ENCODE measurements at regions not wholly inside any gene's neighbourhood (a gene's known extent, or its start where the extent isn't known, plus 50 kb on each side); places are given as distances from the start of the nearest gene placed in this dataset.

- no peak for TF ChIP-seq CTCF (IDR thresholded peaks at IDR 0.05)
- DNase-seq, result no peak
- ATAC-seq, result no peak
- no peak overlapping the region for H3K4me3 ChIP-seq
- intact Hi-C loops (cut with DNase I, micrococcal nuclease), result no loop called here
- H3K9me3 ChIP-seq, result no peaks in the 10 kb centered on the region
- no peaks in the 10 kb centered on the region for H3K36me3 ChIP-seq (ENCODE audit: low read depth)
- H3K4me1 ChIP-seq (ENCODE audit: low read depth), result no peaks in the 10 kb centered on the region
Observed at GRCh38 chr4:125489952-125490690, 175.4 kb downstream of the FAT4 start.

GRCh38 chr4:125492957-125493356 lies 178.2 kb downstream of the FAT4 start:
- intact Hi-C loops (cut with DNase I, micrococcal nuclease), result no loop called here
- ATAC-seq, result no peak
- no peak for TF ChIP-seq CTCF (IDR thresholded peaks at IDR 0.05)

GRCh38 chr4:125497861-125498260 lies 183.1 kb downstream of the FAT4 start:
- Histone ChIP-seq H3K4me3 (no peak overlapping the region), H3K9me3 (no peaks in the 10 kb centered on the region), H3K36me3 (ENCODE audit: low read depth) (no peaks in the 10 kb centered on the region), H3K4me1 (ENCODE audit: low read depth) (no peaks in the 10 kb centered on the region)
- intact Hi-C loops (cut with DNase I, micrococcal nuclease), result no loop called here
- ATAC-seq (no peak), DNase-seq (no peak)
- TF ChIP-seq CTCF (IDR thresholded peaks at IDR 0.05), result no peak

More at GRCh38 chr4:125492957-125493356, 178.2 kb downstream of the FAT4 start:
- Histone ChIP-seq H3K9me3 (no peaks in the 10 kb centered on the region), H3K4me1 (ENCODE audit: low read depth) (no peaks in the 10 kb centered on the region), H3K36me3 (ENCODE audit: low read depth) (no peaks in the 10 kb centered on the region), H3K4me3 (no peak overlapping the region)
- DNase-seq, result no peak

GRCh38 chr4:125498981-125499380 lies 184.2 kb downstream of the FAT4 start:
- DNase-seq (no peak), ATAC-seq (no peak)
- Histone ChIP-seq H3K4me3 (no peak overlapping the region), H3K36me3 (ENCODE audit: low read depth) (no peaks in the 10 kb centered on the region), H3K4me1 (ENCODE audit: low read depth) (no peaks in the 10 kb centered on the region), H3K9me3 (no peaks in the 10 kb centered on the region)
- no peak for TF ChIP-seq CTCF (IDR thresholded peaks at IDR 0.05)
- intact Hi-C loops (cut with DNase I, micrococcal nuclease), result no loop called here

- Histone ChIP-seq H3K9me3 (no peaks in the 10 kb centered on the region), H3K36me3 (ENCODE audit: low read depth) (no peaks in the 10 kb centered on the region), H3K4me3 (no peak overlapping the region), H3K4me1 (ENCODE audit: low read depth) (no peaks in the 10 kb centered on the region)
- DNase-seq, result no peak
- no peak for TF ChIP-seq CTCF (IDR thresholded peaks at IDR 0.05)
- no peak for ATAC-seq
- intact Hi-C loops (cut with DNase I, micrococcal nuclease), result no loop called here
Observed at GRCh38 chr4:125501090-125501489, 186.3 kb downstream of the FAT4 start.

GRCh38 chr4:125501568-125501967 lies 186.8 kb downstream of the FAT4 start:
- intact Hi-C loops (cut with DNase I, micrococcal nuclease), result no loop called here
- no peak overlapping the region for H3K4me3 ChIP-seq
- H3K36me3 ChIP-seq (ENCODE audit: low read depth), result no peaks in the 10 kb centered on the region
- no peaks in the 10 kb centered on the region for H3K9me3 ChIP-seq
- no peak for ATAC-seq
- TF ChIP-seq CTCF (IDR thresholded peaks at IDR 0.05), result no peak
- no peaks in the 10 kb centered on the region for H3K4me1 ChIP-seq (ENCODE audit: low read depth)
- no peak for DNase-seq
